A549 (cell line): ENCODE measurements at regions not wholly inside any gene's neighbourhood (a gene's known extent, or its start where the extent isn't known, plus 50 kb on each side); places are given as distances from the start of the nearest gene placed in this dataset.
"Not testable (repeated sequence)": the region's sequence is repeated elsewhere in the genome, so short reads cannot be mapped to it uniquely, and the experiment has no call there.

Source experiments
- CHD2 ChIP-seq: fragments of 150-350 bp; IDR thresholded peaks from 2 replicates; pipeline ENCODE4 v1.6.1; 2014; ENCODE audit warnings: low read length; ENCODE audit not compliant: partially characterized antibody
- KDM1A ChIP-seq: fragments of 200-600 bp; sonication (generic); IDR thresholded peaks from 2 replicates; pipeline ENCODE4 v1.6.1; 2016; ENCODE audit warnings: low read depth, mild to moderate bottlenecking
- MYC ChIP-seq: IDR thresholded peaks from 2 replicates; pipeline ENCODE4 v1.6.1; 2012; ENCODE audit warnings: mild to moderate bottlenecking, inconsistent platforms, low read length, improper control_type of control experiment, borderline replicate concordance
- NR3C1 ChIP-seq: fragments of >200 bp; sonication (Bioruptor Twin); formaldehyde crosslinking; IDR thresholded peaks from 3 replicates; pipeline ENCODE4 v1.6.1; 2017
- POLR2A ChIP-seq: IDR thresholded peaks from 2 replicates; pipeline ENCODE4 v1.6.1; 2012; ENCODE audit warnings: mild to moderate bottlenecking, low read length
- POLR2AphosphoS2 ChIP-seq: conservative IDR thresholded peaks from 2 replicates; pipeline ENCODE4 v1.6.1; 2012; ENCODE audit warnings: low read length, improper control_type of control experiment, inconsistent platforms
- RAD21 ChIP-seq, 2 experiments: fragments of >200 bp in 1 of 2; sonication (Bioruptor Twin) in 1 of 2; formaldehyde crosslinking in 1 of 2; IDR thresholded peaks in 1 of 2; conservative IDR thresholded peaks in 1 of 2; 2 replicates in 1 of 2; 3 replicates in 1 of 2; pipeline ENCODE4 v1.6.1; 2012 to 2018; ENCODE audit warnings: inconsistent platforms in 1 of 2
- RFX5 ChIP-seq: fragments of 450-650 bp; IDR thresholded peaks from 2 replicates; pipeline ENCODE4 v1.7.1; 2014; ENCODE audit warnings: antibody characterized with exemption, mild to moderate bottlenecking, moderate library complexity
- TP53 ChIP-seq: fragments of 250-450 bp; sonication (Bioruptor Pico); IDR thresholded peaks from 2 replicates; pipeline ENCODE4 v1.5.0; 2021; ENCODE audit warnings: mild to moderate bottlenecking, moderate library complexity
- TF ChIP-seq, protein P1 (sequence below): fragments of >200 bp; sonication (Bioruptor Twin); formaldehyde crosslinking; IDR thresholded peaks from 3 replicates; pipeline ENCODE4 v1.5.1; 2016
- TF ChIP-seq, protein P2 (sequence below): IDR thresholded peaks from 2 replicates; pipeline ENCODE4 v1.6.1; 2012
- TF ChIP-seq, protein P3 (sequence below): fragments of 450-650 bp; IDR thresholded peaks from 2 replicates; pipeline ENCODE4 v1.6.1; 2014; ENCODE audit warnings: antibody characterized with exemption
- TF ChIP-seq, protein P4 (sequence below): fragments of 200-600 bp; sonication (generic); IDR thresholded peaks from 2 replicates; pipeline ENCODE4 v1.6.1; 2016; ENCODE audit warnings: antibody characterized with exemption, mild to moderate bottlenecking, moderate library complexity
- TF ChIP-seq, protein P5 (sequence below): fragments of 250-450 bp; sonication (Bioruptor Pico); IDR thresholded peaks from 2 replicates; pipeline ENCODE4 v1.5.0; 2021; ENCODE audit warnings: mild to moderate bottlenecking, moderate library complexity, borderline replicate concordance

DNA sequence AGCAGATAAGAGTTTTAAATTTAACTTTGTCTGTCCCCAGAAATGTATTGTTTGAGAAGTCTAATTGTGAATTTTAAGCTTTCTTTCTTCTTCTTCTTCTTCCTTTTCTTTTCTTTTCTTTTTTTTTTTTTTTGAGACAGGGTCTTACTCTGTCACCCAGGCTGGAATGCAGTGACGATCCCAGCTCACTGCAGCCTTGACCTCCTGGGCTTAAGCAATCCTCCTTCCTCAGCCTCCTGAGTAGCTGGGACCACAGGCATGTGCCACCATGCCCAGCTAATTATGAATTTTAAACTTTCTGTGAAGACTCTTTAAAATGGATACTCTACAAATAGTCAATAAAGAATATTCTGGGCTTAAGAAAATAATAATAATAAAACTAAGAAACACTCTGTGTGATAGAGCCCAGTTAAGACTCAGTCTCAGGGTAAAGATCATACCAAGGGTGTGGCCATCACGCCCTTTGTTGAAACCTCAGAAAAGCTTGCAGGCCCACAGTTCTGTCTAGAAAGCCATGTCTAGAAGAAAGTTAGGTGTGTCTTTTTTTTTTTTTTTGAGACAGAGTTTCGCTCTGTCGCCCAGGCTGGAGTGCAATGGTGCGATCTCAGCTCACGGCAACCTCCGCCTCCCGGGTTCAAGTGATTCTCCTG is 177.3 kb downstream of the C9orf50 start:
- TF ChIP-seq, protein P1, sequence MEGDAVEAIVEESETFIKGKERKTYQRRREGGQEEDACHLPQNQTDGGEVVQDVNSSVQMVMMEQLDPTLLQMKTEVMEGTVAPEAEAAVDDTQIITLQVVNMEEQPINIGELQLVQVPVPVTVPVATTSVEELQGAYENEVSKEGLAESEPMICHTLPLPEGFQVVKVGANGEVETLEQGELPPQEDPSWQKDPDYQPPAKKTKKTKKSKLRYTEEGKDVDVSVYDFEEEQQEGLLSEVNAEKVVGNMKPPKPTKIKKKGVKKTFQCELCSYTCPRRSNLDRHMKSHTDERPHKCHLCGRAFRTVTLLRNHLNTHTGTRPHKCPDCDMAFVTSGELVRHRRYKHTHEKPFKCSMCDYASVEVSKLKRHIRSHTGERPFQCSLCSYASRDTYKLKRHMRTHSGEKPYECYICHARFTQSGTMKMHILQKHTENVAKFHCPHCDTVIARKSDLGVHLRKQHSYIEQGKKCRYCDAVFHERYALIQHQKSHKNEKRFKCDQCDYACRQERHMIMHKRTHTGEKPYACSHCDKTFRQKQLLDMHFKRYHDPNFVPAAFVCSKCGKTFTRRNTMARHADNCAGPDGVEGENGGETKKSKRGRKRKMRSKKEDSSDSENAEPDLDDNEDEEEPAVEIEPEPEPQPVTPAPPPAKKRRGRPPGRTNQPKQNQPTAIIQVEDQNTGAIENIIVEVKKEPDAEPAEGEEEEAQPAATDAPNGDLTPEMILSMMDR: not testable (repeated sequence)
- TF ChIP-seq NR3C1; POLR2AphosphoS2; TP53 (CRISPR knock-in tag); KDM1A; CHD2; RAD21 (conservative IDR thresholded peaks at IDR 0.05 in 1 of 2, IDR thresholded peaks at IDR 0.05 in 1 of 2); RFX5; POLR2A; MYC: not testable (repeated sequence)
- TF ChIP-seq, protein P2, sequence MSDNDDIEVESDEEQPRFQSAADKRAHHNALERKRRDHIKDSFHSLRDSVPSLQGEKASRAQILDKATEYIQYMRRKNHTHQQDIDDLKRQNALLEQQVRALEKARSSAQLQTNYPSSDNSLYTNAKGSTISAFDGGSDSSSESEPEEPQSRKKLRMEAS: not testable (repeated sequence)
- TF ChIP-seq, protein P3, sequence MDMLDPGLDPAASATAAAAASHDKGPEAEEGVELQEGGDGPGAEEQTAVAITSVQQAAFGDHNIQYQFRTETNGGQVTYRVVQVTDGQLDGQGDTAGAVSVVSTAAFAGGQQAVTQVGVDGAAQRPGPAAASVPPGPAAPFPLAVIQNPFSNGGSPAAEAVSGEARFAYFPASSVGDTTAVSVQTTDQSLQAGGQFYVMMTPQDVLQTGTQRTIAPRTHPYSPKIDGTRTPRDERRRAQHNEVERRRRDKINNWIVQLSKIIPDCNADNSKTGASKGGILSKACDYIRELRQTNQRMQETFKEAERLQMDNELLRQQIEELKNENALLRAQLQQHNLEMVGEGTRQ: not testable (repeated sequence)
- TF ChIP-seq, protein P4, sequence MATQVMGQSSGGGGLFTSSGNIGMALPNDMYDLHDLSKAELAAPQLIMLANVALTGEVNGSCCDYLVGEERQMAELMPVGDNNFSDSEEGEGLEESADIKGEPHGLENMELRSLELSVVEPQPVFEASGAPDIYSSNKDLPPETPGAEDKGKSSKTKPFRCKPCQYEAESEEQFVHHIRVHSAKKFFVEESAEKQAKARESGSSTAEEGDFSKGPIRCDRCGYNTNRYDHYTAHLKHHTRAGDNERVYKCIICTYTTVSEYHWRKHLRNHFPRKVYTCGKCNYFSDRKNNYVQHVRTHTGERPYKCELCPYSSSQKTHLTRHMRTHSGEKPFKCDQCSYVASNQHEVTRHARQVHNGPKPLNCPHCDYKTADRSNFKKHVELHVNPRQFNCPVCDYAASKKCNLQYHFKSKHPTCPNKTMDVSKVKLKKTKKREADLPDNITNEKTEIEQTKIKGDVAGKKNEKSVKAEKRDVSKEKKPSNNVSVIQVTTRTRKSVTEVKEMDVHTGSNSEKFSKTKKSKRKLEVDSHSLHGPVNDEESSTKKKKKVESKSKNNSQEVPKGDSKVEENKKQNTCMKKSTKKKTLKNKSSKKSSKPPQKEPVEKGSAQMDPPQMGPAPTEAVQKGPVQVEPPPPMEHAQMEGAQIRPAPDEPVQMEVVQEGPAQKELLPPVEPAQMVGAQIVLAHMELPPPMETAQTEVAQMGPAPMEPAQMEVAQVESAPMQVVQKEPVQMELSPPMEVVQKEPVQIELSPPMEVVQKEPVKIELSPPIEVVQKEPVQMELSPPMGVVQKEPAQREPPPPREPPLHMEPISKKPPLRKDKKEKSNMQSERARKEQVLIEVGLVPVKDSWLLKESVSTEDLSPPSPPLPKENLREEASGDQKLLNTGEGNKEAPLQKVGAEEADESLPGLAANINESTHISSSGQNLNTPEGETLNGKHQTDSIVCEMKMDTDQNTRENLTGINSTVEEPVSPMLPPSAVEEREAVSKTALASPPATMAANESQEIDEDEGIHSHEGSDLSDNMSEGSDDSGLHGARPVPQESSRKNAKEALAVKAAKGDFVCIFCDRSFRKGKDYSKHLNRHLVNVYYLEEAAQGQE: not testable (repeated sequence)
- TF ChIP-seq, protein P5, sequence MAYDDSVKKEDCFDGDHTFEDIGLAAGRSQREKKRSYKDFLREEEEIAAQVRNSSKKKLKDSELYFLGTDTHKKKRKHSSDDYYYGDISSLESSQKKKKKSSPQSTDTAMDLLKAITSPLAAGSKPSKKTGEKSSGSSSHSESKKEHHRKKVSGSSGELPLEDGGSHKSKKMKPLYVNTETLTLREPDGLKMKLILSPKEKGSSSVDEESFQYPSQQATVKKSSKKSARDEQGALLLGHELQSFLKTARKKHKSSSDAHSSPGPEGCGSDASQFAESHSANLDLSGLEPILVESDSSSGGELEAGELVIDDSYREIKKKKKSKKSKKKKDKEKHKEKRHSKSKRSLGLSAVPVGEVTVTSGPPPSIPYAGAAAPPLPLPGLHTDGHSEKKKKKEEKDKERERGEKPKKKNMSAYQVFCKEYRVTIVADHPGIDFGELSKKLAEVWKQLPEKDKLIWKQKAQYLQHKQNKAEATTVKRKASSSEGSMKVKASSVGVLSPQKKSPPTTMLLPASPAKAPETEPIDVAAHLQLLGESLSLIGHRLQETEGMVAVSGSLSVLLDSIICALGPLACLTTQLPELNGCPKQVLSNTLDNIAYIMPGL: not testable (repeated sequence)
